ENCODE measurements at regions not wholly inside any gene's neighbourhood (a gene's known extent, or its start where the extent isn't known, plus 50 kb on each side); places are given as distances from the start of the nearest gene placed in this dataset.

DNA sequence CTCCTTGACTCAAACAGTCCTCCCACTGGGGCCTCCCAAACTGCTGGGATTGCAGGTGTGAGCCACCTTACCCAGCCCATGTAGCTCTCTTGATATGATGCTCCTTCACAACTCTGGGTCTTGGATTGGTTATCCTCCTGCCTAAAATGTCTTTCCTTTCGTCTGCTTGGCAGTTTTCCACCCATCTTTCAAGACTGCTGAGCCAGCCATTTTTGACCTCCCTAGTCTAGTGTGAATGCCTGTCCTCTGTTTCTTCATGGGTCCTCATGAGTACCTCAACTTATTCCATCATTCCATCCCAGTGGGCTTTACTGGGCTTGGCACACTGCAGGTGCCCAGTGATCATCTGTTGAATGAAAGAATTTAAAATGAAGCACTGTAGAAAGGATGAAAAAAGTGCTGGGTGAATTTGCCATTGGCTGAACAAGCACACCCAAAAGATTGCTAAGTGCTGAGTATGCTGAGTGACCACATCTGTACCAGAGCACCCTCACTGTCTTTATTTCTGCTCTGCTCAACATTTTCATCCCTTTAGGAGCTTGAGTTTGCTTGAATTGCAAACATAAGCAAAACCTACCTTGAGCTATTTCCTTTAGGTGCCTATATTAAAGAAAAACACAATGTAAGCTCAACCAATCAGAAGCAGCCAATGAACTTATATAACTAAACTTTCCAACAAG, 84.8 kb upstream of the FAM169A start:
- H3K27ac ChIP-seq (ENCODE audit: low read depth, low read length) = no peak overlapping the region
- DNase-seq (ENCODE audit: low read depth, low spot score) = no peak
- no peaks in the 10 kb centered on the region for H3K36me3 ChIP-seq (ENCODE audit: control insufficient read depth in 1 of 2, insufficient read depth in 2 of 2, low read length in 2 of 2)
- H3K9me3 ChIP-seq (ENCODE audit: control insufficient read depth in 1 of 2, insufficient read depth in 1 of 2, low read depth in 1 of 2, low read length in 2 of 2) = no peaks in the 10 kb centered on the region
- no peak overlapping the region for H3K9ac ChIP-seq (ENCODE audit: low read length)
- RAD21 ChIA-PET (ENCODE audit: low non-redundant PET in 1 of 2, low total read pairs in 2 of 2, uncharacterized antibody in 2 of 2, unreplicated experiment in 2 of 2) = no interaction called here
- H4K20me1 ChIP-seq (ENCODE audit: insufficient read depth) = no peaks in the 10 kb centered on the region
- intact Hi-C loops (cut with micrococcal nuclease) = no loop called here
- BruUV-seq (replicated peaks) = no TSS peak
- H3K27me3 ChIP-seq (ENCODE audit: insufficient read depth, low read length) = no peaks in the 10 kb centered on the region
- POLR2A ChIA-PET = no interaction called here
- no peak overlapping the region for H2AFZ ChIP-seq (ENCODE audit: low read depth, low read length, poor library complexity, severe bottlenecking)
- peaks cover 0 to 16% of the 10 kb centered on the region in 2 experiments; a peak in 2 of 4 replicates for H3K4me1 ChIP-seq (ENCODE audit: control insufficient read depth in 1 of 2, insufficient read depth in 2 of 2, low read length in 2 of 2)
- TF ChIP-seq YY1 (IDR thresholded peaks at IDR 0.05; ENCODE audit: extremely low read depth, insufficient replicate concordance, low read depth, low read length) (no peak), ZFX (IDR thresholded peaks at IDR 0.05) (no peak), CBX3 (IDR thresholded peaks at IDR 0.05; ENCODE audit: low read depth) (no peak), ELF1 (IDR thresholded peaks at IDR 0.05; ENCODE audit: borderline replicate concordance, low read depth) (no peak), SRF (IDR thresholded peaks at IDR 0.05; ENCODE audit: low read depth) (no peak), JUND (IDR thresholded peaks at IDR 0.05) (no peak)
- TF ChIP-seq, protein P1, sequence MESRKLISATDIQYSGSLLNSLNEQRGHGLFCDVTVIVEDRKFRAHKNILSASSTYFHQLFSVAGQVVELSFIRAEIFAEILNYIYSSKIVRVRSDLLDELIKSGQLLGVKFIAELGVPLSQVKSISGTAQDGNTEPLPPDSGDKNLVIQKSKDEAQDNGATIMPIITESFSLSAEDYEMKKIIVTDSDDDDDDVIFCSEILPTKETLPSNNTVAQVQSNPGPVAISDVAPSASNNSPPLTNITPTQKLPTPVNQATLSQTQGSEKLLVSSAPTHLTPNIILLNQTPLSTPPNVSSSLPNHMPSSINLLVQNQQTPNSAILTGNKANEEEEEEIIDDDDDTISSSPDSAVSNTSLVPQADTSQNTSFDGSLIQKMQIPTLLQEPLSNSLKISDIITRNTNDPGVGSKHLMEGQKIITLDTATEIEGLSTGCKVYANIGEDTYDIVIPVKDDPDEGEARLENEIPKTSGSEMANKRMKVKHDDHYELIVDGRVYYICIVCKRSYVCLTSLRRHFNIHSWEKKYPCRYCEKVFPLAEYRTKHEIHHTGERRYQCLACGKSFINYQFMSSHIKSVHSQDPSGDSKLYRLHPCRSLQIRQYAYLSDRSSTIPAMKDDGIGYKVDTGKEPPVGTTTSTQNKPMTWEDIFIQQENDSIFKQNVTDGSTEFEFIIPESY (IDR thresholded peaks at IDR 0.05; ENCODE audit: extremely low read depth, insufficient replicate concordance, low read length) = no peak
- H3K4me3 ChIP-seq (replicated peaks in 1 of 2; ENCODE audit: low read depth in 1 of 2, low read length in 2 of 2) = no peak overlapping the region
- H3K4me2 ChIP-seq (ENCODE audit: low read length) = no peak overlapping the region
- H3K9me2 ChIP-seq (ENCODE audit: insufficient read depth) = no peaks in the 10 kb centered on the region
- H3K79me2 ChIP-seq (ENCODE audit: insufficient read depth, low read length) = no peaks in the 10 kb centered on the region
- CTCF ChIA-PET = no interaction called here
- ATAC-seq = no peak

GRCh38 chr5:74949976-74950375, 83.8 kb upstream of the FAM169A start:
- no peaks in the 10 kb centered on the region for H3K79me2 ChIP-seq (ENCODE audit: insufficient read depth, low read length)
- CTCF ChIA-PET = no interaction called here
- TF ChIP-seq EGR1 (IDR thresholded peaks at IDR 0.05; ENCODE audit: low read depth) (no peak), EZH2phosphoT487 (IDR thresholded peaks at IDR 0.05; ENCODE audit: borderline replicate concordance) (no peak), CBX3 (IDR thresholded peaks at IDR 0.05; ENCODE audit: low read depth) (no peak), ZFX (IDR thresholded peaks at IDR 0.05) (no peak), SIN3A (IDR thresholded peaks at IDR 0.05; ENCODE audit: low read depth) (no peak), MAX (IDR thresholded peaks at IDR 0.05) (no peak), CEBPB (IDR thresholded peaks at IDR 0.05; ENCODE audit: low read depth) (no peak), SP1 (IDR thresholded peaks at IDR 0.05; ENCODE audit: low read depth) (no peak)
- H3K27me3 ChIP-seq (ENCODE audit: insufficient read depth, low read length) = no peaks in the 10 kb centered on the region
- no peak overlapping the region for H3K9ac ChIP-seq (ENCODE audit: low read length)
- no peaks in the 10 kb centered on the region for H4K20me1 ChIP-seq (ENCODE audit: insufficient read depth)
- no TSS peak for BruUV-seq (replicated peaks)
- H3K4me2 ChIP-seq (ENCODE audit: low read length) = no peak overlapping the region
- no peak overlapping the region for H2AFZ ChIP-seq (ENCODE audit: low read depth, low read length, poor library complexity, severe bottlenecking)
- peaks cover 0 to 14% of the 10 kb centered on the region in 2 experiments; a peak in 2 of 4 replicates for H3K4me1 ChIP-seq (ENCODE audit: control insufficient read depth in 1 of 2, insufficient read depth in 2 of 2, low read length in 2 of 2)
- H3K36me3 ChIP-seq (ENCODE audit: control insufficient read depth in 1 of 2, insufficient read depth in 2 of 2, low read length in 2 of 2) = no peaks in the 10 kb centered on the region
- no peaks in the 10 kb centered on the region for H3K9me2 ChIP-seq (ENCODE audit: insufficient read depth)
- DNase-seq (ENCODE audit: low read depth, low spot score) = no peak
- RAD21 ChIA-PET (ENCODE audit: low non-redundant PET in 1 of 2, low total read pairs in 2 of 2, uncharacterized antibody in 2 of 2, unreplicated experiment in 2 of 2) = no interaction called here
- no peaks in the 10 kb centered on the region for H3K9me3 ChIP-seq (ENCODE audit: control insufficient read depth in 1 of 2, insufficient read depth in 1 of 2, low read depth in 1 of 2, low read length in 2 of 2)
- intact Hi-C loops (cut with micrococcal nuclease) = no loop called here
- POLR2A ChIA-PET = no interaction called here
- no peak overlapping the region for H3K4me3 ChIP-seq (replicated peaks in 1 of 2; ENCODE audit: low read depth in 1 of 2, low read length in 2 of 2)
- ATAC-seq = no peak
- no peak overlapping the region for H3K27ac ChIP-seq (ENCODE audit: low read depth, low read length)
